ENCODE measurements at regions not wholly inside any gene's neighbourhood (a gene's known extent, or its start where the extent isn't known, plus 50 kb on each side); places are given as distances from the start of the nearest gene placed in this dataset.

- no peak for TF ChIP-seq CTCF (IDR thresholded peaks at IDR 0.05; ENCODE audit: insufficient read depth, low read length)
- H3K4me3 ChIP-seq (ENCODE audit: low read depth, low read length): no peak overlapping the region
- DNase-seq (ENCODE audit: low read depth): no peak
Observed at GRCh38 chr4:122227202-122227601, 75.1 kb downstream of the BLTP1 start.

- no peak for TF ChIP-seq CTCF (IDR thresholded peaks at IDR 0.05; ENCODE audit: insufficient read depth, low read length)
Observed at GRCh38 chr4:122229857-122230256, 77.7 kb downstream of the BLTP1 start.

GRCh38 chr4:122232633-122233032, 80.5 kb downstream of the BLTP1 start:
- no peak for TF ChIP-seq CTCF (IDR thresholded peaks at IDR 0.05; ENCODE audit: insufficient read depth, low read length)
- DNase-seq (ENCODE audit: low read depth): no peak
- no peak overlapping the region for H3K4me3 ChIP-seq (ENCODE audit: low read depth, low read length)

More at GRCh38 chr4:122229857-122230256, 77.7 kb downstream of the BLTP1 start:
- DNase-seq (ENCODE audit: low read depth): no peak
- H3K4me3 ChIP-seq (ENCODE audit: low read depth, low read length): no peak overlapping the region

GRCh38 chr4:122234686-122235085, 82.6 kb downstream of the BLTP1 start:
- no peak for TF ChIP-seq CTCF (IDR thresholded peaks at IDR 0.05; ENCODE audit: insufficient read depth, low read length)
- no peak overlapping the region for H3K4me3 ChIP-seq (ENCODE audit: low read depth, low read length)
- DNase-seq (ENCODE audit: low read depth): no peak

GRCh38 chr4:122243785-122244184, 91.7 kb downstream of the BLTP1 start:
- no peak for DNase-seq (ENCODE audit: low read depth)
- H3K4me3 ChIP-seq (ENCODE audit: low read depth, low read length): no peak overlapping the region
- TF ChIP-seq CTCF (IDR thresholded peaks at IDR 0.05; ENCODE audit: insufficient read depth, low read length): no peak

GRCh38 chr4:122244764-122245163, 92.6 kb downstream of the BLTP1 start:
- no peak for DNase-seq (ENCODE audit: low read depth)
- no peak overlapping the region for H3K4me3 ChIP-seq (ENCODE audit: low read depth, low read length)
- no peak for TF ChIP-seq CTCF (IDR thresholded peaks at IDR 0.05; ENCODE audit: insufficient read depth, low read length)

- DNase-seq (ENCODE audit: low read depth): no peak
- no peak overlapping the region for H3K4me3 ChIP-seq (ENCODE audit: low read depth, low read length)
- no peak for TF ChIP-seq CTCF (IDR thresholded peaks at IDR 0.05; ENCODE audit: insufficient read depth, low read length)
Observed at GRCh38 chr4:122246551-122246950, 94.4 kb downstream of the BLTP1 start.
